Hematopoietic multipotent progenitor cell treated with erythropoietin and hydrocortisone succinate and interleukin-3 and kit ligand, for 6 days (in vitro differentiated cells): ENCODE measurements at regions not wholly inside any gene's neighbourhood (a gene's known extent, or its start where the extent isn't known, plus 50 kb on each side); places are given as distances from the start of the nearest gene placed in this dataset.
"Not testable (repeated sequence)": the region's sequence is repeated elsewhere in the genome, so short reads cannot be mapped to it uniquely, and the experiment has no call there.

ENCODE experiments used
- DNase-seq: peaks from one replicate; pipeline ENCODE4 v3.0.0-alpha.2; 2015

- DNase-seq, result not testable (repeated sequence)
Measured at GRCh38 chr1:149279512-149279911, 176.2 kb upstream of the NBPF9 start.

- DNase-seq, result not testable (repeated sequence)
Measured at GRCh38 chr1:149284773-149285172, 181.4 kb upstream of the NBPF9 start.

GRCh38 chr1:149285205-149285604, 181.9 kb upstream of the NBPF9 start:
- DNase-seq, result not testable (repeated sequence)

GRCh38 chr1:149285638-149286037, 182.3 kb upstream of the NBPF9 start:
- DNase-seq, result not testable (repeated sequence)

- DNase-seq, result not testable (repeated sequence)
Measured at GRCh38 chr1:149288580-149288979, 185.2 kb upstream of the NBPF9 start.

- DNase-seq, result not testable (repeated sequence)
Measured at GRCh38 chr1:149300478-149301218, 174.2 kb upstream of the NBPF19 start.

GRCh38 chr1:149301282-149301681, 173.6 kb upstream of the NBPF19 start:
- DNase-seq, result not testable (repeated sequence)

- DNase-seq, result not testable (repeated sequence)
Measured at GRCh38 chr1:149304796-149305195, 170.0 kb upstream of the NBPF19 start.

GRCh38 chr1:149307640-149308039, 167.2 kb upstream of the NBPF19 start:
- DNase-seq, result not testable (repeated sequence)

- not testable (repeated sequence) for DNase-seq
Measured at GRCh38 chr1:149314921-149315320, 159.9 kb upstream of the NBPF19 start.

GRCh38 chr1:149320971-149321731, 153.7 kb upstream of the NBPF19 start:
- DNase-seq, result not testable (repeated sequence)

GRCh38 chr1:149321732-149322016, 153.2 kb upstream of the NBPF19 start:
- DNase-seq, result not testable (repeated sequence)

- DNase-seq, result not testable (repeated sequence)
Measured at GRCh38 chr1:149330081-149330335, 144.8 kb upstream of the NBPF19 start.

- DNase-seq, result not testable (repeated sequence)
Measured at GRCh38 chr1:149336082-149336481, 138.8 kb upstream of the NBPF19 start.

- DNase-seq, result not testable (repeated sequence)
Measured at GRCh38 chr1:149338221-149338691, 136.6 kb upstream of the NBPF19 start.

- DNase-seq, result not testable (repeated sequence)
Measured at GRCh38 chr1:149338698-149339097, 136.1 kb upstream of the NBPF19 start.

- not testable (repeated sequence) for DNase-seq
Measured at GRCh38 chr1:149349448-149349847, 125.4 kb upstream of the NBPF19 start.

- not testable (repeated sequence) for DNase-seq
Measured at GRCh38 chr1:149352205-149352604, 122.6 kb upstream of the NBPF19 start.

- not testable (repeated sequence) for DNase-seq
Measured at GRCh38 chr1:149354579-149354978, 120.3 kb upstream of the NBPF19 start.

GRCh38 chr1:149355748-149356147, 119.1 kb upstream of the NBPF19 start:
- DNase-seq, result not testable (repeated sequence)

GRCh38 chr1:149356152-149356551, 118.7 kb upstream of the NBPF19 start:
- DNase-seq, result not testable (repeated sequence)

GRCh38 chr1:149360351-149360750, 114.5 kb upstream of the NBPF19 start:
- not testable (repeated sequence) for DNase-seq

- not testable (repeated sequence) for DNase-seq
Measured at GRCh38 chr1:149361310-149361709, 113.5 kb upstream of the NBPF19 start.
